ENCODE measurements at regions not wholly inside any gene's neighbourhood (a gene's known extent, or its start where the extent isn't known, plus 50 kb on each side); places are given as distances from the start of the nearest gene placed in this dataset.
"Not testable (repeated sequence)": the region's sequence is repeated elsewhere in the genome, so short reads cannot be mapped to it uniquely, and the experiment has no call there.

- no peak overlapping the region for H4K8ac ChIP-seq (ENCODE audit: low read depth, low read length)
These were observed 524.0 kb downstream of the LRRIQ3 start for GRCh38 chr1:73673971-73674370.

DNA sequence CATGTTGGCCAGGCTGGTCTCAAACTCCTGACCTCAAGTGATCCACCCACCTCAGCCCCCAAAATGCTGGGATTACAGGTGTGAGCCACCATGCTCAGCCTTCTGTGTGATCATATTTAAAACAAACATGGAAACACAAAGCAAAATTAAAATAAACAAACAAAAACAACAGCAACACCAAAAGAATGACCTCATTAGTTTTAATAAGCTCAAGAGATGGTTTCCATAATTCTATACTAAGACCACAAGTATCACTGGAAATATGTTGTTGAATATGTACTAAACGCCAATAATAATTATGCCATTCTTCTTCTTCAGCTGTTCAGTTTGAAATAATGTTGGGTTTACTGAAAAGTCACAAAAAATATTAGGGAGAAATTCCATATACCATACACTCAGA, 526.4 kb downstream of the LRRIQ3 start:
- no peak overlapping the region for H3K56ac ChIP-seq (ENCODE audit: low read length)
- H3K4me2 ChIP-seq (ENCODE audit: low read length) = no peak overlapping the region
- no peak overlapping the region for H2BK15ac ChIP-seq (replicated peaks; ENCODE audit: low read depth)
- no peaks in the 10 kb centered on the region for H3K4me1 ChIP-seq (ENCODE audit: control insufficient read depth, low read depth, low read length)
- no peaks in the 10 kb centered on the region for H3K27me3 ChIP-seq (ENCODE audit: insufficient read depth, low read length, poor library complexity)
- no peak overlapping the region for H3K18ac ChIP-seq (ENCODE audit: low read length)
- no peak overlapping the region for H3K23ac ChIP-seq (ENCODE audit: low read length)
- H3K4me3 ChIP-seq (ENCODE audit: low read length) = no peak overlapping the region
- no peak for DNase-seq
- H2AK5ac ChIP-seq (ENCODE audit: low read length) = no peak overlapping the region
- no peak overlapping the region for H4K8ac ChIP-seq (ENCODE audit: low read depth, low read length)
- WGBS (ENCODE audit: extremely low coverage, insufficient coverage, low lambda C conversion rate) = no CpG with 5 or more reads among the region's 1 CpG
- H3K79me1 ChIP-seq (ENCODE audit: low read length) = no peaks in the 10 kb centered on the region
- no peak overlapping the region for H3K9ac ChIP-seq (ENCODE audit: low read length)
- no peak overlapping the region for H2BK5ac ChIP-seq (ENCODE audit: low read length)
- H3K79me2 ChIP-seq (ENCODE audit: control insufficient read depth, insufficient read depth, low read length) = no peaks in the 10 kb centered on the region
- H4K5ac ChIP-seq (ENCODE audit: low read length) = no peak overlapping the region
- H3K27ac ChIP-seq (ENCODE audit: low read depth, low read length) = no peak overlapping the region
- H2BK120ac ChIP-seq (ENCODE audit: low read depth, low read length) = no peak overlapping the region
- no peak overlapping the region for H3K4ac ChIP-seq (ENCODE audit: low read depth, low read length)
- no peaks in the 10 kb centered on the region for H3K36me3 ChIP-seq (ENCODE audit: control insufficient read depth, insufficient read depth, low read length)

More at GRCh38 chr1:73673971-73674370, 524.0 kb downstream of the LRRIQ3 start:
- Histone ChIP-seq H3K18ac (ENCODE audit: low read length) (no peak overlapping the region), H3K23ac (ENCODE audit: low read length) (no peak overlapping the region), H3K27ac (ENCODE audit: low read depth, low read length) (no peak overlapping the region), H3K79me2 (ENCODE audit: control insufficient read depth, insufficient read depth, low read length) (no peaks in the 10 kb centered on the region), H3K4me2 (ENCODE audit: low read length) (no peak overlapping the region), H2BK120ac (ENCODE audit: low read depth, low read length) (no peak overlapping the region), H4K5ac (ENCODE audit: low read length) (no peak overlapping the region), H3K27me3 (ENCODE audit: insufficient read depth, low read length, poor library complexity) (no peaks in the 10 kb centered on the region), H3K36me3 (ENCODE audit: control insufficient read depth, insufficient read depth, low read length) (no peaks in the 10 kb centered on the region), H3K79me1 (ENCODE audit: low read length) (no peaks in the 10 kb centered on the region), H2BK5ac (ENCODE audit: low read length) (no peak overlapping the region), H3K4ac (ENCODE audit: low read depth, low read length) (no peak overlapping the region), H3K9ac (ENCODE audit: low read length) (no peak overlapping the region), H3K56ac (ENCODE audit: low read length) (no peak overlapping the region), H2AK5ac (ENCODE audit: low read length) (no peak overlapping the region), H3K4me1 (ENCODE audit: control insufficient read depth, low read depth, low read length) (no peaks in the 10 kb centered on the region), H2BK15ac (replicated peaks; ENCODE audit: low read depth) (no peak overlapping the region), H3K4me3 (ENCODE audit: low read length) (no peak overlapping the region)
- DNase-seq = no peak
- no CpG with 5 or more reads among the region's 1 CpG for WGBS (ENCODE audit: extremely low coverage, insufficient coverage, low lambda C conversion rate)

GRCh38 chr1:73667959-73668358, 530.0 kb downstream of the LRRIQ3 start:
- H3K4me3 ChIP-seq (ENCODE audit: low read length); H3K27ac ChIP-seq (ENCODE audit: low read depth, low read length); H3K27me3 ChIP-seq (ENCODE audit: insufficient read depth, low read length, poor library complexity); H3K79me1 ChIP-seq (ENCODE audit: low read length); H3K23ac ChIP-seq (ENCODE audit: low read length); H2BK5ac ChIP-seq (ENCODE audit: low read length); H3K18ac ChIP-seq (ENCODE audit: low read length); H2AK5ac ChIP-seq (ENCODE audit: low read length); H2BK15ac ChIP-seq (replicated peaks; ENCODE audit: low read depth); H3K9ac ChIP-seq (ENCODE audit: low read length); H3K4me2 ChIP-seq (ENCODE audit: low read length); H3K36me3 ChIP-seq (ENCODE audit: control insufficient read depth, insufficient read depth, low read length); H2BK120ac ChIP-seq (ENCODE audit: low read depth, low read length); H3K4ac ChIP-seq (ENCODE audit: low read depth, low read length); H3K56ac ChIP-seq (ENCODE audit: low read length); H4K8ac ChIP-seq (ENCODE audit: low read depth, low read length); H3K4me1 ChIP-seq (ENCODE audit: control insufficient read depth, low read depth, low read length); H4K5ac ChIP-seq (ENCODE audit: low read length); DNase-seq; H3K79me2 ChIP-seq (ENCODE audit: control insufficient read depth, insufficient read depth, low read length): not testable (repeated sequence)
- WGBS (ENCODE audit: extremely low coverage, insufficient coverage, low lambda C conversion rate) = no CpG with 5 or more reads among the region's 4 CpGs

DNA sequence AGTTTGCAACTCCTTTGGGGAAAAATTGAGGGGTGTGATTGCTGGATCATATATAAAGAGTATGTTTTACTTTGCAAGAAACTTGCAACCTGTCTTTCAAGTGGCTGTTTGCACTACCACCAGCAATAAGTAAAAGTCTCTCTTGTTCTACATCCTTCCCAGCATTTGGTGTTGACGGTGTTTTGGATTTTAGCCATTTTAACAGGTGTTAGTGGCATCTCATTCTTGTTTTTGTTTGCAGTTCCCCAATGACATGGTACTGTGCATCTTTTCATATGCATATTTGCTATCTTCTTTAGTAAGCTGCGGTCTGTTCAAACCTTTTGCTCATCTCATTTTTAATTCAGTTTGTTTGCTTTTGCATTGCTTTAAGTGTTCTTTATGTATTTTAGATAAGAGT, 535.5 kb downstream of the LRRIQ3 start:
- H3K4me2 ChIP-seq (ENCODE audit: low read length) = no peak overlapping the region
- H3K79me2 ChIP-seq (ENCODE audit: control insufficient read depth, insufficient read depth, low read length) = no peaks in the 10 kb centered on the region
- no peak overlapping the region for H3K18ac ChIP-seq (ENCODE audit: low read length)
- no peak overlapping the region for H3K56ac ChIP-seq (ENCODE audit: low read length)
- no peak for DNase-seq
- no peaks in the 10 kb centered on the region for H3K4me1 ChIP-seq (ENCODE audit: control insufficient read depth, low read depth, low read length)
- H3K27me3 ChIP-seq (ENCODE audit: insufficient read depth, low read length, poor library complexity) = no peaks in the 10 kb centered on the region
- H2AK5ac ChIP-seq (ENCODE audit: low read length) = no peak overlapping the region
- no peak overlapping the region for H4K5ac ChIP-seq (ENCODE audit: low read length)
- H3K27ac ChIP-seq (ENCODE audit: low read depth, low read length) = no peak overlapping the region
- no peak overlapping the region for H2BK15ac ChIP-seq (replicated peaks; ENCODE audit: low read depth)
- H4K8ac ChIP-seq (ENCODE audit: low read depth, low read length) = no peak overlapping the region
- no peak overlapping the region for H2BK120ac ChIP-seq (ENCODE audit: low read depth, low read length)
- no CpG with 5 or more reads among the region's 2 CpGs for WGBS (ENCODE audit: extremely low coverage, insufficient coverage, low lambda C conversion rate)
- no peak overlapping the region for H3K23ac ChIP-seq (ENCODE audit: low read length)
- no peak overlapping the region for H3K9ac ChIP-seq (ENCODE audit: low read length)
- no peak overlapping the region for H3K4me3 ChIP-seq (ENCODE audit: low read length)
- no peaks in the 10 kb centered on the region for H3K36me3 ChIP-seq (ENCODE audit: control insufficient read depth, insufficient read depth, low read length)
- H2BK5ac ChIP-seq (ENCODE audit: low read length) = no peak overlapping the region
- H3K4ac ChIP-seq (ENCODE audit: low read depth, low read length) = no peak overlapping the region
- no peaks in the 10 kb centered on the region for H3K79me1 ChIP-seq (ENCODE audit: low read length)

DNA sequence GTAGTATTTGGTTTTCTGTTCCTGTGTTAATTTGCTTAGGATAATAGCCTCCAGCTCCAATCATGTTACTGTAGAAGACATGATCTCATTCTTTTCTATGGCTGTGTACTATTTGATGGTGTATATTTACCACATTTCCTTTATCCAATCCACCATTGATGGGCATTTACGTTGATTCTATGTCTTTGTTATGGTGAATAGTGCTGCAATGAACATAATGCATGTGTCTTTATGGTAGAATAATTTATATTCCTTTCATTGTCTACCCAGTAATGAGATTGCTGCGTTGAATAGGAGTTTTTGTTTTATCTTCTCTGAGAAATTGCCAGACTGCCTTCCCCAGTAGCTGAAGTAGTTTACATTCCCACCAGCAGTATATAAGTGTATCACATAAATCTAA, 538.8 kb downstream of the LRRIQ3 start:
- Histone ChIP-seq H2BK5ac (ENCODE audit: low read length) (no peak overlapping the region), H3K4ac (ENCODE audit: low read depth, low read length) (no peak overlapping the region), H3K27me3 (ENCODE audit: insufficient read depth, low read length, poor library complexity) (no peaks in the 10 kb centered on the region), H3K27ac (ENCODE audit: low read depth, low read length) (no peak overlapping the region), H3K4me3 (ENCODE audit: low read length) (no peak overlapping the region), H2BK15ac (replicated peaks; ENCODE audit: low read depth) (no peak overlapping the region), H3K23ac (ENCODE audit: low read length) (no peak overlapping the region), H2AK5ac (ENCODE audit: low read length) (no peak overlapping the region), H3K4me1 (ENCODE audit: control insufficient read depth, low read depth, low read length) (no peaks in the 10 kb centered on the region), H3K79me1 (ENCODE audit: low read length) (no peaks in the 10 kb centered on the region), H2BK120ac (ENCODE audit: low read depth, low read length) (no peak overlapping the region), H3K56ac (ENCODE audit: low read length) (no peak overlapping the region), H4K8ac (ENCODE audit: low read depth, low read length) (no peak overlapping the region), H3K9ac (ENCODE audit: low read length) (no peak overlapping the region), H3K4me2 (ENCODE audit: low read length) (no peak overlapping the region), H3K79me2 (ENCODE audit: control insufficient read depth, insufficient read depth, low read length) (no peaks in the 10 kb centered on the region), H3K18ac (ENCODE audit: low read length) (no peak overlapping the region), H4K5ac (ENCODE audit: low read length) (no peak overlapping the region), H3K36me3 (ENCODE audit: control insufficient read depth, insufficient read depth, low read length) (no peaks in the 10 kb centered on the region)
- DNase-seq = no peak
- no CpG with 5 or more reads among the region's 2 CpGs for WGBS (ENCODE audit: extremely low coverage, insufficient coverage, low lambda C conversion rate)

- no peak overlapping the region for H2AK5ac ChIP-seq (ENCODE audit: low read length)
- no peaks in the 10 kb centered on the region for H3K4me1 ChIP-seq (ENCODE audit: control insufficient read depth, low read depth, low read length)
- H3K4me3 ChIP-seq (ENCODE audit: low read length) = no peak overlapping the region
- no peak overlapping the region for H2BK5ac ChIP-seq (ENCODE audit: low read length)
- no peak overlapping the region for H2BK15ac ChIP-seq (replicated peaks; ENCODE audit: low read depth)
- no peak overlapping the region for H3K18ac ChIP-seq (ENCODE audit: low read length)
- no peak overlapping the region for H3K4ac ChIP-seq (ENCODE audit: low read depth, low read length)
- H3K36me3 ChIP-seq (ENCODE audit: control insufficient read depth, insufficient read depth, low read length) = no peaks in the 10 kb centered on the region
- no peaks in the 10 kb centered on the region for H3K79me2 ChIP-seq (ENCODE audit: control insufficient read depth, insufficient read depth, low read length)
- no peaks in the 10 kb centered on the region for H3K27me3 ChIP-seq (ENCODE audit: insufficient read depth, low read length, poor library complexity)
- H3K4me2 ChIP-seq (ENCODE audit: low read length) = no peak overlapping the region
- no peak overlapping the region for H4K5ac ChIP-seq (ENCODE audit: low read length)
- H3K27ac ChIP-seq (ENCODE audit: low read depth, low read length) = no peak overlapping the region
- H3K9ac ChIP-seq (ENCODE audit: low read length) = no peak overlapping the region
- DNase-seq = no peak
- H2BK120ac ChIP-seq (ENCODE audit: low read depth, low read length) = no peak overlapping the region
- H3K79me1 ChIP-seq (ENCODE audit: low read length) = no peaks in the 10 kb centered on the region
- no peak overlapping the region for H4K8ac ChIP-seq (ENCODE audit: low read depth, low read length)
- no peak overlapping the region for H3K56ac ChIP-seq (ENCODE audit: low read length)
- H3K23ac ChIP-seq (ENCODE audit: low read length) = no peak overlapping the region
These were observed 543.3 kb downstream of the LRRIQ3 start for GRCh38 chr1:73654714-73655113.

Measured in mesendoderm (in vitro differentiated cells).